NCI-H128 (cell line): ENCODE measurements at regions not wholly inside any gene's neighbourhood (a gene's known extent, or its start where the extent isn't known, plus 50 kb on each side); places are given as distances from the start of the nearest gene placed in this dataset.

Experiments
- DNase-seq: peaks from one replicate; lab custom pipeline; 2025; ENCODE audit not compliant: unreplicated experiment; lab: John Stamatoyannopoulos, UW

DNA sequence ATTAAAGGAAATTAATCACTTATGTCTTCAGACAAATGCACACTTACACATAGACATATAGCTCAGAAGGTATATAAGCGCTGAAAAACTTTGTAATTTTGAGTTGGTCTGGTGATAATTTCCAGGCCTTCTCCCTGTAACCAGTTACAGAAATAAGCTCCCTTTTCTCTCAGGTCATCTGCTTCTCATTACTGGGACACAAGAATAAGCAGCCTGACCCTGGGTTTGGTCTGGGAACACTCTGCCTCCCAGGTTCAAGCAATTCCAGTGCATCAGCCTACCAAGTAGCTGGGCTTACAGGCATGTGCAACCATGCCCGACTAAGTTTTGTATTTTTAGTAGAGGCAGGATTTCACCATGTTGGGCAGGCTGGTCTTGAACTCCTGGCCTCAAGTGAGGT lies 274.5 kb downstream of the LMO7 start:
- no peak for DNase-seq
